KMS-11 (cell line): ENCODE measurements at regions not wholly inside any gene's neighbourhood (a gene's known extent, or its start where the extent isn't known, plus 50 kb on each side); places are given as distances from the start of the nearest gene placed in this dataset.

Source experiments
- H2AFZ ChIP-seq: fragments of 200-600 bp; sonication (generic); 2 replicates; pipeline ENCODE4 v1.6.1; 2016; ENCODE audit warnings: antibody characterized with exemption, mixed run types, low read depth
- H3K27ac ChIP-seq: fragments of 200-600 bp; sonication (generic); 2 replicates; pipeline ENCODE4 v1.6.1; 2016; ENCODE audit warnings: mild to moderate bottlenecking, mixed run types
- H3K27me3 ChIP-seq: fragments of 200-600 bp; sonication (generic); 2 replicates; pipeline ENCODE4 v1.6.1; 2017; ENCODE audit warnings: mild to moderate bottlenecking, low read depth, mixed run types, moderate library complexity; ENCODE audit not compliant: insufficient read depth
- H3K36me3 ChIP-seq: fragments of 200-600 bp; sonication (generic); 2 replicates; pipeline ENCODE4 v1.6.1; 2017; ENCODE audit warnings: mild to moderate bottlenecking, mixed run types; ENCODE audit not compliant: insufficient read depth
- H3K4me1 ChIP-seq: fragments of 200-600 bp; sonication (generic); 2 replicates; pipeline ENCODE4 v1.6.1; 2016; ENCODE audit warnings: mild to moderate bottlenecking, low read depth, mixed run types; ENCODE audit not compliant: poor library complexity, severe bottlenecking
- H3K4me2 ChIP-seq: fragments of 200-600 bp; sonication (generic); 2 replicates; pipeline ENCODE4 v1.7.0; 2016; ENCODE audit warnings: mild to moderate bottlenecking, mixed run types
- H3K4me3 ChIP-seq: fragments of 200-600 bp; sonication (generic); IDR thresholded peaks from 2 replicates; pipeline ENCODE4 v1.6.1; 2017; ENCODE audit warnings: low read depth, low read length, mixed read lengths; ENCODE audit not compliant: insufficient read depth
- H3K79me2 ChIP-seq: fragments of 200-600 bp; sonication (generic); 2 replicates; pipeline ENCODE4 v1.6.1; 2016; ENCODE audit warnings: low read depth, mixed run types; ENCODE audit not compliant: insufficient read depth
- H3K9ac ChIP-seq: fragments of 200-600 bp; sonication (generic); 2 replicates; pipeline ENCODE4 v1.6.1; 2016; ENCODE audit warnings: mild to moderate bottlenecking, mixed run types
- H4K20me1 ChIP-seq: fragments of 200-600 bp; sonication (generic); 2 replicates; pipeline ENCODE4 v1.6.1; 2016; ENCODE audit warnings: mild to moderate bottlenecking, mixed run types; ENCODE audit not compliant: insufficient read depth
- TF ChIP-seq, protein P1 (sequence below): fragments of 200-600 bp; sonication (generic); conservative IDR thresholded peaks from 2 replicates; pipeline ENCODE4 v1.6.1; 2017; ENCODE audit warnings: low read depth, mild to moderate bottlenecking, antibody characterized with exemption, low read length, moderate library complexity, mixed read lengths

DNA sequence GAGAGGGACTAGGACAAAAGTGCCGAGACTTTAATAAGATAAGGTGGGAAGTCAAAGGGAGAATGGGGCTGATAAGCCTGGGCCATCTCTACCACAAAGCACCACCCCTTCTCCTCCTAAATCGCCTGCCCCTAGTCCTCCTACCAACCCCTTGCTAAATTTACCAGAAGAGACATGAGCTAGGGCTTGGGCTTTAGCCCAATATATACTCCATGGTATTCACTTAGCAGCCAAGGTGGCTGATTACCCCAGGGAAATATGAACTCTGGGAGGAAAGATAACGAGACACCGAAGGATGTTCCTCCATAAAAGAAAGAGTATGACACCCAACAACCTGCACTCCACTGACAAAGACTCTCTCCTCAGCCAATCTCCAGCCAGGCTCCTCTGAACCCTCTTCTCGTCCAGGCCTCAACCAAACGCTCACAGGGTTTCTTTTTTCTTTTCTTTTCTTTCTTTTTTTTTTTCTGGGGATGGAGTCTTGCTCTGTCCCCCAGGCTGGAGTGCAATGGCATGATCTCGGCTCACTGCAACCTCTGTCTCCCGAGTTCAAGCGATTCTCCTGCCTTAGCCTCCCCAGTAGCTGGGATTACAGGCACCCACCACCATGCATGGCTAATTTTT, 610.2 kb downstream of the UQCRFS1 start:
- H3K36me3 ChIP-seq = no peaks in the 10 kb centered on the region
- H3K9ac ChIP-seq = no peak overlapping the region; the same call in 1 of the 2 replicates
- no peak overlapping the region for H2AFZ ChIP-seq
- no peaks in the 10 kb centered on the region for H4K20me1 ChIP-seq
- H3K79me2 ChIP-seq = no peaks in the 10 kb centered on the region
- no peak overlapping the region for H3K4me3 ChIP-seq
- H3K27me3 ChIP-seq = no peaks in the 10 kb centered on the region
- H3K4me2 ChIP-seq = peak overlapping the region; percentile 71
- TF ChIP-seq, protein P1, sequence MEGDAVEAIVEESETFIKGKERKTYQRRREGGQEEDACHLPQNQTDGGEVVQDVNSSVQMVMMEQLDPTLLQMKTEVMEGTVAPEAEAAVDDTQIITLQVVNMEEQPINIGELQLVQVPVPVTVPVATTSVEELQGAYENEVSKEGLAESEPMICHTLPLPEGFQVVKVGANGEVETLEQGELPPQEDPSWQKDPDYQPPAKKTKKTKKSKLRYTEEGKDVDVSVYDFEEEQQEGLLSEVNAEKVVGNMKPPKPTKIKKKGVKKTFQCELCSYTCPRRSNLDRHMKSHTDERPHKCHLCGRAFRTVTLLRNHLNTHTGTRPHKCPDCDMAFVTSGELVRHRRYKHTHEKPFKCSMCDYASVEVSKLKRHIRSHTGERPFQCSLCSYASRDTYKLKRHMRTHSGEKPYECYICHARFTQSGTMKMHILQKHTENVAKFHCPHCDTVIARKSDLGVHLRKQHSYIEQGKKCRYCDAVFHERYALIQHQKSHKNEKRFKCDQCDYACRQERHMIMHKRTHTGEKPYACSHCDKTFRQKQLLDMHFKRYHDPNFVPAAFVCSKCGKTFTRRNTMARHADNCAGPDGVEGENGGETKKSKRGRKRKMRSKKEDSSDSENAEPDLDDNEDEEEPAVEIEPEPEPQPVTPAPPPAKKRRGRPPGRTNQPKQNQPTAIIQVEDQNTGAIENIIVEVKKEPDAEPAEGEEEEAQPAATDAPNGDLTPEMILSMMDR = no peak
- peak overlapping the region; percentile 59 for H3K27ac ChIP-seq
- peaks cover 51% of the 10 kb centered on the region for H3K4me1 ChIP-seq

DNA sequence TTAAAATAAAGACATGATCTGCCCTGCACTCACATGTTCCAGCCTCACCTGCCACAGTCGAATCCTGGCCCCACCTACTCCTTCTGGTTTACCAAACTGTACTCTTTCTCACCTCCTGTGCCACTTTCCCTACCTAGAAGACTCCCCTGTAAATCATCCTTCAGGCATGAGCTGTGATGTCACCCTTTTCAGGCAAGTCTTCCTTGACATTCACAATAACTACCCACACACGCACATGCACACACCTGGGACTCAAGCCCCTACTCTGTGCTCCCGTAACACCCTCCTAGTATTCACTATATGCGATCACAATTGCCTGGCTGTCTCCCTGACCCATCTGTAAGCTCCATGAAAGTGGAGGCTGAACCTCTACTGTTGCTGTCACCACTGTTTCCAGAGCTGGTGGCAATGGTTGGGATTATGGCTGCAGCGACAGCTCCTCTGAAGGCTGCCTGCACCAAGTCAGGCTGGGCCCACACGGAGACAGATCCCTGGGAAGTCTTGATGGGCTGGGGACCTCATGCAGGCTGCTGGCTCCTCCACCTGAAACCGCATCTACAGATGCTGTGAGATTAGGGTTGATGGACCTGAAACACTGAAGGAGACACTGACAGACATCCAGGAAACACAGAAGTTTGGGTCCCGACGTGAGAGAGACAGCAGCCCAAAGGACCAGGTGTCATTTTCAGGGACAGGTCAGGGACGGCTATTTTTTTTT, 611.1 kb downstream of the UQCRFS1 start:
- H3K36me3 ChIP-seq = no peaks in the 10 kb centered on the region
- H4K20me1 ChIP-seq = no peaks in the 10 kb centered on the region
- no peak overlapping the region for H3K4me3 ChIP-seq
- H3K27ac ChIP-seq = no peak overlapping the region; the same call in 1 of the 2 replicates
- no peak overlapping the region for H2AFZ ChIP-seq
- H3K27me3 ChIP-seq = no peaks in the 10 kb centered on the region
- H3K79me2 ChIP-seq = no peaks in the 10 kb centered on the region
- H3K4me2 ChIP-seq = no peak overlapping the region; the same call in 1 of the 2 replicates
- no peak overlapping the region for H3K9ac ChIP-seq
- TF ChIP-seq, protein P1 = no peak
- peaks cover 51% of the 10 kb centered on the region for H3K4me1 ChIP-seq

DNA sequence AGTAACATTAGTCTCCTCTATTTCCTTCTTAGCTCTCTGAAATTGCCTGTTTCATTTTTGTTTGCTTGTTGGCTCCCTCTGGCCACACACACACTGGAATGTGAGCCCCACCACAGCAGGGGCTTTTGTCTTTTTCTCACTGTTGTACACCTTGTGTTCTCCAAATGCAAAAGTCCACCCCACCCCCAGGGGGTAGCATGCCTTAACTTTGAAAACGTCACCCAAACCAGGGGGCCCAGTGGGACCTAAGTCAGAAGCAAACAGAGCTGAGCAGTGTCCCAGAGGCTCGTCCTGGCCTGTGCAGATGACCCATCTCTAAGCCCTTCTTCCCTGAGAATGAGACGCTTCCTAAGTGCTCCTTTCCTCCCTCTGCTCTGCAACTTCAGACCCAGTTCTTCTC, 614.1 kb downstream of the UQCRFS1 start:
- peaks cover 33% of the 10 kb centered on the region for H3K4me1 ChIP-seq

DNA sequence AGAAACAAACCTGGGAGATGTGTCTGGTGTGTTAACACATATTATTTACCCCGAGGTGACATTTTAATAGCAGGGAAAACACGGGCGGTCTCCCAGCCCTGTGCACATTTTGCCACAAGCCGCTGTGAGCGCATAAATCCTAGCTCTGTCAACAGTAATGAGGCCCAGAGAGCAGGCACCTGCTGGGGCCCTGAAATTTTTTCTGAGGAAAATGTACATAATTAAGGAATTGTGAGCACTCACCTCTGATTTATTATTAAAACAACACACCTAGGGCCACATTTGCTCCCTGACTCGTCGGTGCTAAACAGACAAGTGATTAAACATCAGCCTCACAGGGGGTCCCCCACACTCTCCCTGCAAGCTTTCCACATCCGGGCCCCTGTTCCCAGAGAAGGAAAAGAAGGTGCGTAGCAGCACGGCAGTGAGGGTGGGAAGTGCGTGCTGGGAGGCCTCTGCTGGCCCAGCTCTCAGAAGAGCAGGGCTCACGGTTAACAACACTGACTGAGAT, 616.3 kb downstream of the UQCRFS1 start:
- TF ChIP-seq, protein P1 = no peak
- no peak overlapping the region for H3K4me2 ChIP-seq
- H4K20me1 ChIP-seq = no peaks in the 10 kb centered on the region
- no peak overlapping the region for H3K9ac ChIP-seq
- H3K4me1 ChIP-seq = peaks cover 19% of the 10 kb centered on the region
- no peaks in the 10 kb centered on the region for H3K27me3 ChIP-seq
- H3K4me3 ChIP-seq = no peak overlapping the region
- no peak overlapping the region for H2AFZ ChIP-seq
- H3K27ac ChIP-seq = no peak overlapping the region
- no peaks in the 10 kb centered on the region for H3K79me2 ChIP-seq
- no peaks in the 10 kb centered on the region for H3K36me3 ChIP-seq

More for the DNA sequence above, 614.1 kb downstream of the UQCRFS1 start:
- H3K27ac ChIP-seq = no peak overlapping the region
- no peak overlapping the region for H3K4me3 ChIP-seq
- no peak overlapping the region for H3K4me2 ChIP-seq
- H3K36me3 ChIP-seq = no peaks in the 10 kb centered on the region
- H3K9ac ChIP-seq = no peak overlapping the region
- no peaks in the 10 kb centered on the region for H3K27me3 ChIP-seq
- TF ChIP-seq, protein P1 = no peak
- no peaks in the 10 kb centered on the region for H4K20me1 ChIP-seq
- no peak overlapping the region for H2AFZ ChIP-seq
- H3K79me2 ChIP-seq = no peaks in the 10 kb centered on the region
